CD4-positive, alpha-beta T cell treated with Interleukin-15 for 4 hours (primary cell): ENCODE measurements at regions not wholly inside any gene's neighbourhood (a gene's known extent, or its start where the extent isn't known, plus 50 kb on each side); places are given as distances from the start of the nearest gene placed in this dataset.
"Not testable (repeated sequence)": the region's sequence is repeated elsewhere in the genome, so short reads cannot be mapped to it uniquely, and the experiment has no call there.

Experiments
- DNase-seq: peaks from one replicate; pipeline ENCODE4 v3.0.0-alpha.2; 2020; ENCODE audit warnings: low spot score

DNA sequence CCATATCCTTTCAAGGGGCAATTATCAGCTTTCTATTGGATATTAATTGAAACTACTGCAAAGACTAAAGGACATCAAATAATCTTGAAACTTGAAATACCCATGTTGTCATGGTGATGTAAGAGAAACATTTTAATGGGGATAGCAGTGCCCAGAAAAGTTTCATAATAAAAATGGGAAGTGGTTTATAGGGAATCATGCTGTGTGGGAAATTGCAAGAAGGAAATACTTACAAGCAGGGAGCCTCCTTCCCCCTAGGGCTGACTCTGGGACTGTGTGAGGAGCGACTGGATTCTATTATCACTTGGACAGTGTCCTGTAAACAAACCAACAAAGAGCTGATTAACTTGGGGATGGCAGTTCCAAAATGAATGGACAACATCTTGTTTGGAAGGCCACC is 1393.1 kb upstream of the GOT2 start:
- DNase-seq, result no peak

DNA sequence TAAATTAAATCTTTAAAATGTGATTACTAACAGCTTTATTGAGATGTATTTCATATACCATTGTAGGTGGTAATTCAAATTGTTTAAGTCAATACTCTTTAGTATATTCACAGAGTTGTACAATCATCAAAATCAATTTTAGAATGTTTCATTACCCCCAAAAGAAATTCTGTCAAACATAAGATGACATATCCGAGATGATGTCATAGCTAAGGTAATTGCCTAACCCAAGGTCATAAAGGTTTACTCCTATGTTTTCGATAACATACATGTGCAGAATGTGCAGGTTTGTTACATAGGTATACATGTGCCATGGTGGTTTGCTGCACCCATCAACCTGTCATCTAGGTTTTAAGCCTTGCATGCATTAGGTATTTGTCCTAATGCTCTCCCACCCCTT is 1392.0 kb upstream of the GOT2 start:
- not testable (repeated sequence) for DNase-seq

DNA sequence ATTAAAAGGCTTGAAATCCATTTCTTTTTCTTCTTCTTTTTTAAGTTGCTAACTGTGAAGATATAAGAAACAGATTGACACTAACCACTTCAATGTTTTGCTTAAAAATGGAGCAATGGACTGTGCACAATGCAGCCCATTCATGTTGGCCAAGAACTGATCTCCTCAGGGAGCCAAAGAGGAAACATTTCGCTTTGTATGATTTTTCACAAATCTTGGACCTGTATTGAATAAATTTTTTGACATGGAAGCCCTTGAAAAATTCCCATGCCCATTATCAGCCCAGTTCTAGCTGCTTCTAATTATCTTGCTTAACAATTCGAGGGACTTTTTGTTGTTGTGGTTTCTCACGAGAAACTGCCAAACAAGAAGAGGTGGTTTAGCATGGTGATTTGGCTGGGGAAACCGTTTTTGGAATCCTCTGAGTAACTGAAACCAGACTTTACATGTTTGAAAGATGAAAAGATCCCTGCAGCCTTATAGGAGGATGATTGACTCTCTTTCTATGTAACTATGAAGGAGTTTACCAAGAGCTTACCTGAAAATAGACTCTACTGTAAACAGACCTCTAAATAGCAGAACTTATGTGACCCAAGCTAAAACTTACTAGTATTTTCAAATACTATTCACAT is 1389.4 kb upstream of the GOT2 start:
- DNase-seq, result no peak

DNA sequence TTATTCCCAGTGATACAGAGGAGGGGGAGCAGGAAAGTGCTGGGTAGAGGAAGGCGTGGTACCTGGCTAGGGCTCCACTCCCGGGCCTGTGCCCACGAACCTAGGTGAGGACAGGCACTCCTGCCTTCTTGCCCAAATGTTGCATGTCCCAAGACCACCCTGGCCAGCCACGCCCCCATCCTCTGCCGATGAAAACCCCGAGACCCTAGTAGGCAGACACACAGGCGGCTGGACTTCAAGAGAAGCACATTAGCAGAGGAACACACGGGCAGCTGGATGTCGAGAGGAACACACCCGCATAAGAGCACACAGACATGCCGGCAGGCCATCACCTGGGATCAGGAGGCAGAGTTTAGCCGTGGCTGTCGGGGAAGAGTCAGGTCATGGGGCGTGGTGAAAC is 1386.5 kb upstream of the GOT2 start:
- DNase-seq, result no peak

DNA sequence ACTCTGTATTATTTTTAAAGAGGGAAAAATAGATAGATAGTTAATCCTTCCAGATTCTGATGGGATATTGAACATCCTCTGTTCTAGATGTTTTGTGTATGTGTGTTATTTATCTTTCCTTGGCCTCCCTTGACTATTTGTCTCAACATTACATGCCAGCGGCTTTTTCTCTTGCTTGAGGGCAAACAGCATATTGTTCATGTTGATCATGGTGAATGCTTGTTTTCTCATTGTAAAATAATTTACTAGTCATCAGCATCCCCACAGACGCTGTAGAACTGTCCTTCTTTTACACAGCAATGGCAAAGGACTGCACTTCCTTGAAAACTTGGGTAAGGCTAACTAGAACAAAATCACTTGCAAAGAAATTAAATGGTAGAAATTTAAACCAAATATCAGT is 1376.4 kb upstream of the GOT2 start:
- DNase-seq, result no peak

DNA sequence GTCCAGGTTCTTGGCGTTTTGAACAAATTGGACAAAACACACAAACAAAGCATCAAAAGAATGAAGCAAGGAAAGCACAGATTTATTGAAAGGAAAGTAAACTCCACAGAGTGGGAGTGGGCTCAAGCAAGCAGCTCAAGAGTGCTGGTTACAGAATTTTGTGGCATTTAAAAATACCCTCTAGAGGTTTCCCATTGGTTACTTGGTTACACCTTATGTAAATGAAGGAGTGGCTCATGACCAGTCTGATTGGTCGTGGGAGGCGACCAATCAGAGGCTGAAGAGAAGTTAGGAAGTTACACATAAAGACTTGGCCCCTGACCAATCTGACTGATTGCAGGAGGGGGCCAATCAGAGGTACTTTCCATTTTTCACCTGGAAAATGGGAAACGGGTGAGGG is 1373.8 kb upstream of the GOT2 start:
- no peak for DNase-seq

DNA sequence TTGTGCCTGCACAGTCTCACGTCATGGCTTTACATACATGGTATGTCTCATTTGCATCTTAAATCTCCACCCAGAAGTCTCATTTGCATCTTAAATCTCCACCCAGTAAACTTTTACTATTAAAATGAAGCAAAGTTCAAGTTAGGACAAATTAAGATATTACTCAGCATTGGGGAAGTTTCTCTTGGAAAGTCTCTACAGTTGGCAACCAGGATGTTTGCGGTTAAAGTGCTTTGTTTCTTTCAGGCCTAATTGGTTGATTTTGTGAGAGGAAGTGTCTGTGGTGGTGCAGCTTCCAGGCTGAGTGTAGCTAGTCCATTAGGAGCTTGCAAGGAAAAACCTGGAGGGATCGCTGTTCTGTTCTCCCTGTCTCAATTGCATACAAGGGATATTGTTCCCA is 1373.3 kb upstream of the GOT2 start:
- DNase-seq, result no peak

DNA sequence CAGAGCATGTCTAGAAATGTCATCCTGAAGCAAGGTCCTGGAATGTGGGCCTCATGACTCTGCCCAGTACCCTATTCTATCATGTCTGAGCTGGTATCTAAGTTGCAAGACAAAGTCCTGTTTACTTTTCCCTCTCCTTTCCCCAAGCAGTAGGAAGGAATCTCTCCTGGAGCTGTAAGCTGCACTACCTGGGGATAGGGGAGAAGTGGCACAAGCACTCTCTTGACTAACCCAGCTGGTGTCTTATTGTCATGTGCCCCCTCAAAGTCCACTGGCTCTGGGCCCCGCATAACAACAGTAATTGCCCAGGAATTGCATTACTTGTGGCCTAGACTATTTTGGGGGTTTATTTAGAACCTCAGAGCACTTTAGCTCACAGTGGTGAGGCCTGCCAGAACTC is 1366.3 kb upstream of the GOT2 start:
- DNase-seq, result no peak

DNA sequence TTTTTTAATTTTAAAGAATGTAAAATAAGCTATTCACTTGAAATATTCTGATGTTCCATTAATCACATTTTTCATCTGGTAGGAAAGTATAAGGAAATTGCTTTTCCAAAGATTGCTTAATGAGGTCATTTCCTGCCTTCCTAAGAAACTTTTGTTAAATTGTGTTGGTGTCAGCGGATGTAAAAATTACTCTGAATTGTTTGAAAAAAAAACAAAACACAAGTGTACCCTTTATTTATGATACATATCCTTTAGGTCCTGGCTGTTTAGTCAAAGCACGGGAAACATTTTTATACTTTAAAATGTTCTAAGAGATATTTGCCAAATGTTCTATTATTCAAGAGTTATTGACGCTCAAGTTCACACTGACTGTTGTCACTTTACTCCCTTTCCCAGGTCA is 1357.4 kb upstream of the GOT2 start:
- DNase-seq, result no peak

DNA sequence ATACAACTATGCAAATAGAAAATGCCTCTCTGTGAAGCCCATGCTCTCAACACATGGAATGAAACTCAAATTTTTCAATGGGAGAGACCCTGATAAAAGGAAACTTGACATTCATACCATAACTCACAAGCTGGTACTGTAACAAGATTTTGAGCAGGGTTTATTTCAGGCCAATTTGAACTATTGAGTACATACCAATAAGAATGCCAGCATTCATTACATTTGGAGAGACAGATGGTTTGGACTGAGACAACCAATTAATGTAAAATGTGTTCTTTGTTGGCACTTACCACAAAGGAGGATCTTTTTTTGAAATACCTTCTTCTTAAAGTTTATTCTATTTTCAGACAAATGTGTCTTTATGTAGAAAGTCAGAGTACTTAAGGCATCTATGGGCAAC is 1357.0 kb upstream of the GOT2 start:
- no peak for DNase-seq

DNA sequence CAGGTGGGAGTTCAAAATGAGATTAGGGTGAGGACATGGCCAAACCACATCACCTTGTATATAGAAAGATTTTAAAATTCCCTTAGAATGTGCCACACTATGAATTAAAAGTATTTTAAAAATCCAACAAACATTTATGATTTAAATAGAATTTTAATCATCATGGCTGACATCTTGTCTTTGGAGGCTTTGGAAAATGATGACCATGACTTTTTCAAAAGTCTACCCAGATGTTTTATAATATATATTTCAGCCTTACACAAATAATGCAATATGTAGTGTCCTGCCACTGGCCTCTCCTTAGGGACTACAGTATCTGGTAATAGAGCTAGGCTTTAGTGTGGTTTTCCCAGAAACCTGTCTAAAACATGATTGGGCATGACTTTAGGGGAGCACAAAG is 1353.4 kb upstream of the GOT2 start:
- DNase-seq, result no peak

DNA sequence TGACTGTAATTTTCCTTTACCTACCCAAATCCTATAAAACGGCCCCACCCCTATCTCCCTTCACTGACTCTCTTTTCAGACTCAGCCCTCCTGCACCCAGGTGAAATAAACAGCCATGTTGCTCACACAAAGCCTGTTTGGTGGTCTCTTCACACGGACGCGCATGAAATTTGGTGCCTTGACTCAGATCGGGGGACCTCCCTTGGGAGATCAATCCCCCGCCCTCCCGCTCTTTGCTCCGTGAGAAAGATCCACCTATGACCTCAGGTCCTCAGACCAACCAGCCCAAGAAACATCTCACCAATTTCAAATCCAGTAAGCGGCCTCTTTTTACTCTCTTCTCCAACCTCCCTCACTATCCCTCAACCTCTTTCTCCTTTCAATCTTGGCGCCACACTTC is 1344.7 kb upstream of the GOT2 start:
- DNase-seq, result not testable (repeated sequence)

DNA sequence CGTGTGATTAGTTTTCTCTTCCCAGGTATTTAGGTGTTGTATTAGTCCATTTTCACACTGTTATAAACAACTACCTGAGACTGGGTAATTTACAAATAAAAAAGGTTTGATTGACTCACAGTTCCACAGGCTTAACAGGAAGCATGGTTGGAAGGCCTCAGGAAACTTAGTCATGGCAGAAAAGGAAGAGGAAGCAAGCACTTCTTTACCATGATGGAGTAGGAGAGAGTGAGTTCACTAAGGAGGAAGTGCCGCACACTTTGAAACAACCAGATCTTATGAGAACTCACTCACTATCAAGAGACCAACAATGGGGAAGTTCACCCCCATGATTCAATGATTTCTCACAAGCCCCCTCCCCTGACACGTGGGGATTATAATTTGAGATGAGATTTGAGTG is 1343.7 kb upstream of the GOT2 start:
- DNase-seq, result no peak

DNA sequence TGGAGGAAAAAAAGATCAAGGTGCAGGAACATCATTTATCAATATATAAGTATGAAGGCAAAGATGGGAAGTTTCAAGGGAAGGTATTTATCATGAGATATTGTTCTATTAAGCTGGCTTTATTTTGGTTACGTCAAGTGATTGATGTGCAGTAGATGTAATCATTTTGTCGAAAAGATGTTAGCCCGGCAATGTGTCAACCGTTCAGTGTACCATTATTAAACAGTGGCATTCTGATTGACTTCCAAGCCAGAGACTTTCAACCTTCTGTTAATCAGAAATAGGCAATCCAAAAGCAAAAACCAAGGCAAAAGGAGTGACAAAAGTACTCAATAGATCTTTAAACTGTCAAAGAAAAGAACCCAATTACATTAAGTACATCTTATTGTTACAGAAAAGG is 1340.3 kb upstream of the GOT2 start:
- DNase-seq, result no peak

DNA sequence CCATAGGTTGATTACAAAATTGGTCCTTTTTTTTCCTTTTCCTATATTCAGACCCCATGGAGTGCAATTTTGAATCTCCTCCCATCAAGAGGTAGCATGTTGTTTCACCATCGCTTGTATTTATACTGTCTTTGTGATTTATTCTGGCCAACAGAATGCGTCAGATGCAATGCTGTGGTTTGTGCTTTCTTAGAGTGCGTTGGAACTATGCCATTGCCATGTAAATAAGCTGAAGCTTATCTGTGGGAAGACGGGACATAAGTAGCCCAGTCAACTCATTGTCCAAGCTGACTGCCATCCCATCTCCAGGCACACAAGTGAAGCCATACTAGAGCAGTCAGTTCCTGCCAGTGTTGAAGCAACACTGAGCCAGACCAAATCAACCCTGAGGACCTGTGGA is 1339.3 kb upstream of the GOT2 start:
- no peak for DNase-seq

DNA sequence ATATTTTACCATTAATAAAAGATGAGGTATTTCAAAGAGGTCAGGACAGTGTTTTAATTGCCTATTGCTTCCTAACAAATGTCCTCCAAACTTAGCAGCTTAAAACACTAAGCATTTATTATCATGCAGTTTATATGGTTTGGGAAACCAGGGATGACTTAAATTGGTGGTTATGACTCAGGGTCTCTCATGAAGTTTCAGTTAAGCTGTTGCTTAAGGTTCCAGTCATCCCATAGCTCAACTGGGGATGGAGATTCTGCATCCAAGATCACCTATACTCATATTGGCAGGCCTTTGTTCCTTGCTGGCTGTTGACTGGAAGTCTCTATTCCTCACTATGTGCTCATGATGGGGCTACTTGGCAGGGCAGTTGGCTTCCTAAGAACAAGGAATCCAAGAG is 1329.9 kb upstream of the GOT2 start:
- no peak for DNase-seq

DNA sequence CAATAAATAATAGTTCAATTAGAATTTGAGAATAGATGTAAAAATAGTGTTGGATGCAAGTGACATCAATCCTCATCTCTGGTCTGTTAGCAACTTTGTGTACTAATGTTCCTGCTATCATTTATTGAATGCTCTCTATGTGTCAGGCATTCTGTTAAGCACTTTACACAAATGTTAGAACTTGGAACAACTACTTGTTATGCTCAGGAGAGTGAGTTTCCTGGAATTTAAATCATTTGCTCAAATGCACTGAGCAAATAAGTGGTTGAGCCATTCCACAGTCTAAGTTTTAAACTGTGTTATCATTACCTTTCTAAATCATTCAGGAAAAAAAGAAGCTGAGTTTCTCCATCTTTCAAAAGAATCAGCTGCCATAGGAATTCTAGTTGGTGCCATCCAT is 1327.3 kb upstream of the GOT2 start:
- DNase-seq, result no peak

DNA sequence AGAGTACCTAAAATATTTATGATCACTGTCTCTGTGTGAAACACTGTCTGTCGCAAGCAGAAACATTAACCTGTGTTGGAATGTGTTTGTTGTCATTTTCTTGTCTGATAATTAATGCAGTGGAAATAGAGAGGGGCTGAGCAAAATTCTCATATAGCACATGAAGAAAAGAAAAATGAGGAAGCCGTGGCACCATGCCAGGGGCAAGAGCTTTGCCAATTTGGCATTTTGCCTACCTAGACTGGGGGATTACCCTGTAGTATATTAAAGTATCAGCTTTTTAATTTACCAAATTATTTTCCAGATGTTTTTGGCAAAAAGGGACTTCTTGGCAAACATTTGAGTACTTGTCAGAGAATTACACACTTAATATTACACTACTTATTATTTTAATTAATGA is 1326.6 kb upstream of the GOT2 start:
- DNase-seq, result no peak

DNA sequence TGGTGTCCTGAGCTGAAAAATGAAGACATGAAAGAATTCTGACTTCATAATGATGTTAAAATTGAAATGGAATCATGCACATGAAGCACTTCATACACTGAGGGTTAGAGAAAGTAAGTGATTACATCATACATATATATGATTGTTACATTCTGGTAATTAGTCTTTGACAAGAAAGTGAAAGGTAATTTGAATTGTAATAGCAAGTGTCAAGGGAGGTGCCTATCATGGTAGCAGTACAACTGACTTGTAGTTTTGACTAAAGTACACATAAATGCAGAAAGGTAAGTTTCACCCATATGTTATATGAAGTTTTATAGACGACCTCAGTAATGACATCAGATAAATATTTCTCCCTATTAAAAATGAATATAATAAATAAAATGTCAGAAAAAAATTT is 1325.0 kb upstream of the GOT2 start:
- no peak for DNase-seq

DNA sequence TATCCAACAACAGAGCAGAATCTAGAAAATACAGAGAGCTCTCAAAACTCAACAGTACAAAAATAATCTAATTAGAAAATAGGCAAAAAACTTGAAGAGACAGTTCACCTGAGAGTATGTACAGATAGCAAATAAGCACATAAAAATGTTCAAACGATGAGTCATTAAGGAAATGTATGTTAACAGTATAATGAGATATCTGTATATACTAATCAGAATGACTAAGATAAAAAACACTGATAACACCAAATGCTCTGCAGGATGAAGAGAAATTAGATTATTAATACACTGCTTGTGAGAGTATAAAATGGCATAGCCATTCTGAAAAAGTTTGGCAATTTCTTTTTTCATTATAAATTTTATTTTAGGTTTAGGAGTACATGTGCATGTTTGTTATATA is 1307.6 kb upstream of the GOT2 start:
- DNase-seq, result no peak

DNA sequence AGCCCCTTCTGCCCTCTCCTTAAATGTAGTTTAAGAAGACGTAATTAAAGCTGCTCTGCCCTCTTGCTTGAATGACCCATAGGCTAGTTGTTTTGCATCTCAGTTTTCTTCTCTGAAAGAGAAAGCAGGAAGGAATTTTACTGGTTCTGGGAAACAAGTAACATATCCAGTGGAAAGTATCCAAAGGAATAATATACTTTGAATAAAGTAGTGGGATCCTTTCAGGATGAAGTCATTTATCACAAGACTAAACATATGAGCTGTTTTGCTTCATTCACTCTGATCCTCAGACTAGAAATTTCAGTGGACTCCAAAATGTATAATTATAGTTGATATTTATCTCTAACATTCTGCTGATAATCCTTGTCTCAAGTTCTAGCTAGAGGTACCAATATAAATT is 1297.6 kb upstream of the GOT2 start:
- DNase-seq, result no peak

DNA sequence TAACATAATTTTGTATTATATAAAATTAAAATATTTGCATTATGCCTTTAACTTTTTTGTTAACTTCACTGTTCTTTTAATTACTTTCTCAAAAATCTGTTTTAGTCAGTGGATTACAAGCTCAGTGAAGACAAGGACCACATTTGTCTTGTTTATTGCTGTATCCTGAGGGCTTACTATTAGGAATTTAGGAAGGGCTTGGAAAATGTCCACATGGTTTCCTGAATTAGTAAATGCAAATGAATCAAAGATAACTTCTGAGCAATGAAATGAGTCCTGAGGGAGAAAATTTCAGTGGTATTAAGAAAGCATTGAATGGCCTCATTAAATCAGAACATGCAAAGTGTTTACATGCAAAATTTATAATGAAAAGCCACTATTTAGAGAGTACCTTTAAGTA is 1293.2 kb upstream of the GOT2 start:
- DNase-seq, result no peak

DNA sequence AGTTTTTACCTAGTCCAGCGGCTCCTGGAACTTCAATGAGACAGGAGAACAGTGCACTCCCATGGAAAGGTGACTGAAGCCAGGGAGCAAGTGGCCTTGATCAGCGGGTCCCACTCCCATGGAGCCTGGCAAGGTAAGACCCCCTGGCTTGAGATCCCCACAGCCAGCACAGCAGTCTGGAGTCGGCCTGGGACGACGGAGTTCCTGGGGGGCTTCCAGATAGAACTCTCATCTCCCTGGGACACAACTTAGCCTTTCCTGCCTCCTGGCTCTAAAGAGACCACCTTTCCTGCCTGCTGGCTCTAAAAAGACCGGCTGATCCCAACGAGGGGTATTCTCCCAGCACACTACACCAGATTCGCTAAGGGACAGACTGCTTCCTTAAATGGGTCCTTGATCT is 1279.0 kb upstream of the GOT2 start:
- DNase-seq, result no peak

DNA sequence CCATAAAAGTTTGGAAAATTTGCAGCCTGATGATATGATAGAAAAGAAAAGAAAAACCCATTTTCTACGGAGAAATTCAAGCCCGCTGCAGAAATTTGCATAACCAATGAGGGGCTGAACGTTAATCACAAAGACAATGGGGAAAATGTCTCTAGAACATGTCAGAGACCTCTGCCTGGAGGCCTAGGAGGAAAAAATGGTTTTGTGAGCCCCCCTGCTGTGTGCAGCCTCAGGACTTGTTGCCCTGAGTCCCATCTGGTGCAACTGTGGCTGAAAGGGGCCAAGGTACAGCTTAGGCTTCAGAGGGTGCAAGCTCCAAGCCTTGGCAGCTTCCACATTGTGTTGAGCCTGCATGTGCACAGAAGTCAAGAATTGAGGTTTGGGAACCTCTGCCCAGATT is 1267.4 kb upstream of the GOT2 start:
- no peak for DNase-seq

DNA sequence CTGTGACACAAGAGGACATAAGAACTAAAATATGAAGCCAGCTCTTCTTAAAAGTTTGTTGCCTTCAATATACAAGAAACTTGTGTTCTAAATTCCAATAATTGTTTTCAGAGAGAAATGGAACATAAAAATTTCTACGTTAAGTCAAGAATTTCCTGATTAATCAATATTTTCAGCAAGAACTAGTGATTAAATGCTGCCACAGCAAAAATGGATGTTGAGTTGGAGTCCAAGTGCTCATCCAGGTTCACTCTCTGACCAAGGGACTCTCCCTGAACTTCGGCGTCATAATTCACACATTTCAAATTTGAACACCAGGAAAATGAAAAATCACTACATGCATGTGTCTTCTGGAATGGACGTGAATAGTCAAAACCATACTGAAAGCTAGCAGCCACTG is 1263.6 kb upstream of the GOT2 start:
- DNase-seq, result no peak
